MCF 10A (cell line): ENCODE measurements at regions not wholly inside any gene's neighbourhood (a gene's known extent, or its start where the extent isn't known, plus 50 kb on each side); places are given as distances from the start of the nearest gene placed in this dataset.

ENCODE experiments used
- BruUV-seq: library from RNA; stranded (reverse); fragments of 400-500 nt; replicated peaks from 2 replicates; lab custom pipeline; 2021; lab: Mats Ljungman, UMichigan
- CTCF ChIA-PET: fragments of 300-600 bp; sonication (Branson Sonifier 250); formaldehyde crosslinking; extraction: SDS; loops from one replicate; lab custom pipeline; 2021; ENCODE audit warnings: antibody characterized with exemption, inconsistent platforms; lab: Yijun Ruan, JAX
- POLR2A ChIA-PET: fragments of 300-600, 350-650 bp; sonication (Branson Sonifier 250); formaldehyde crosslinking; extraction: SDS; loops from one replicate; lab custom pipeline; 2020; ENCODE audit warnings: antibody characterized with exemption, inconsistent platforms; lab: Yijun Ruan, JAX
- DNase-seq: peaks from one replicate; pipeline ENCODE4 v3.0.0-alpha.2; 2018; ENCODE audit not compliant: unreplicated experiment
- H3K27ac Mint-ChIP-seq: one replicate; pipeline ENCODE4 v1.8.0; 2022; ENCODE audit warnings: mild to moderate bottlenecking, low read depth, mixed read lengths; ENCODE audit not compliant: unreplicated experiment
- H3K27me3 Mint-ChIP-seq: one replicate; pipeline ENCODE4 v1.8.0; 2022; ENCODE audit warnings: mixed read lengths; ENCODE audit not compliant: insufficient read depth, unreplicated experiment
- H3K36me3 Mint-ChIP-seq: one replicate; pipeline ENCODE4 v1.8.0; 2022; ENCODE audit warnings: mild to moderate bottlenecking, moderate library complexity, mixed read lengths; ENCODE audit not compliant: insufficient read depth, unreplicated experiment
- H3K4me1 Mint-ChIP-seq: one replicate; pipeline ENCODE4 v1.8.0; 2022; ENCODE audit warnings: mixed read lengths; ENCODE audit not compliant: insufficient read depth, unreplicated experiment
- H3K4me3 Mint-ChIP-seq: one replicate; pipeline ENCODE4 v1.8.0; 2022; ENCODE audit warnings: mild to moderate bottlenecking, moderate library complexity, mixed read lengths; ENCODE audit not compliant: unreplicated experiment
- H3K9me3 Mint-ChIP-seq: one replicate; pipeline ENCODE4 v1.8.0; 2022; ENCODE audit warnings: mixed read lengths; ENCODE audit not compliant: unreplicated experiment
- CTCF ChIP-seq: fragments of 200-600 bp; IDR thresholded peaks from one replicate; pipeline ENCODE4 v1.8.0; 2022; ENCODE audit warnings: antibody characterized with exemption, mild to moderate bottlenecking; ENCODE audit not compliant: unreplicated experiment
- intact Hi-C: fragments of 100-400 bp; cut with micrococcal nuclease; formaldehyde crosslinking; loops from 2 replicates; pipeline ENCODE4 v1.14.1; 2022

- Mint-ChIP-seq H3K4me1 (peaks cover 23% of the 10 kb centered on the region), H3K27me3 (no peaks in the 10 kb centered on the region), H3K36me3 (no peaks in the 10 kb centered on the region), H3K9me3 (no peaks in the 10 kb centered on the region), H3K27ac (no peak overlapping the region), H3K4me3 (no peak overlapping the region)
- no peak for TF ChIP-seq CTCF
- intact Hi-C loops, result no loop called here
- no peak for DNase-seq
- POLR2A ChIA-PET, result interaction anchor here (0.6 kb wide), 1 partner anchor 46 kb away, joined by 3 read pairs; no protein-coding TSS in a partner anchor
- CTCF ChIA-PET, result no interaction called here
- no TSS peak for BruUV-seq
These were observed 182.7 kb upstream of the SIX2 start for GRCh38 chr2:45191976-45192375.

- CTCF ChIA-PET, result no interaction called here
- Mint-ChIP-seq H3K4me3 (no peak overlapping the region), H3K36me3 (no peaks in the 10 kb centered on the region), H3K27me3 (no peaks in the 10 kb centered on the region), H3K9me3 (no peaks in the 10 kb centered on the region), H3K4me1 (peaks cover 23% of the 10 kb centered on the region), H3K27ac (no peak overlapping the region)
- DNase-seq, result no peak
- intact Hi-C loops, result no loop called here
- TF ChIP-seq CTCF, result no peak
- POLR2A ChIA-PET, result interaction anchor here (0.6 to 0.9 kb wide), 2 partner anchors 45 to 92 kb away, joined by 3 read pairs; no protein-coding TSS in a partner anchor
- no TSS peak for BruUV-seq
These were observed 182.1 kb upstream of the SIX2 start for GRCh38 chr2:45191146-45191863.

- DNase-seq, result peak; percentile 55
- Mint-ChIP-seq H3K36me3 (no peaks in the 10 kb centered on the region), H3K27ac (no peak overlapping the region), H3K4me1 (peaks cover 24% of the 10 kb centered on the region), H3K4me3 (no peak overlapping the region), H3K9me3 (no peaks in the 10 kb centered on the region), H3K27me3 (no peaks in the 10 kb centered on the region)
- no peak for TF ChIP-seq CTCF
- ChIA-PET POLR2A (interaction anchor here (0.9 kb wide), 1 partner anchor 93 kb away, joined by 3 read pairs; no protein-coding TSS in a partner anchor), CTCF (interaction anchor here (0.6 kb wide), 1 partner anchor 209 kb away, joined by 3 read pairs; no protein-coding TSS in a partner anchor)
- BruUV-seq, result no TSS peak
- intact Hi-C loops, result no loop called here
These were observed 181.3 kb upstream of the SIX2 start for GRCh38 chr2:45190481-45190942.

GRCh38 chr2:45184606-45185005 lies 175.4 kb upstream of the SIX2 start:
- Mint-ChIP-seq H3K9me3 (no peaks in the 10 kb centered on the region), H3K36me3 (no peaks in the 10 kb centered on the region), H3K4me1 (peaks cover 52% of the 10 kb centered on the region), H3K27me3 (no peaks in the 10 kb centered on the region), H3K4me3 (no peak overlapping the region), H3K27ac (peak overlapping the region; percentile 62)
- TF ChIP-seq CTCF, result no peak
- DNase-seq, result peak; percentile 87
- ChIA-PET CTCF (interaction anchor here (1.4 kb wide), 1 partner anchor 12 kb away, joined by 6 read pairs; no protein-coding TSS in a partner anchor), POLR2A (interaction anchor here (0.5 to 2.6 kb wide), 5 partner anchors 12 to 274 kb away, joined by 3 to 18 read pairs (median 3); no protein-coding TSS in a partner anchor)
- intact Hi-C loops, result no loop called here
- no TSS peak for BruUV-seq
